ENCODE measurements at regions not wholly inside any gene's neighbourhood (a gene's known extent, or its start where the extent isn't known, plus 50 kb on each side); places are given as distances from the start of the nearest gene placed in this dataset.

DNA sequence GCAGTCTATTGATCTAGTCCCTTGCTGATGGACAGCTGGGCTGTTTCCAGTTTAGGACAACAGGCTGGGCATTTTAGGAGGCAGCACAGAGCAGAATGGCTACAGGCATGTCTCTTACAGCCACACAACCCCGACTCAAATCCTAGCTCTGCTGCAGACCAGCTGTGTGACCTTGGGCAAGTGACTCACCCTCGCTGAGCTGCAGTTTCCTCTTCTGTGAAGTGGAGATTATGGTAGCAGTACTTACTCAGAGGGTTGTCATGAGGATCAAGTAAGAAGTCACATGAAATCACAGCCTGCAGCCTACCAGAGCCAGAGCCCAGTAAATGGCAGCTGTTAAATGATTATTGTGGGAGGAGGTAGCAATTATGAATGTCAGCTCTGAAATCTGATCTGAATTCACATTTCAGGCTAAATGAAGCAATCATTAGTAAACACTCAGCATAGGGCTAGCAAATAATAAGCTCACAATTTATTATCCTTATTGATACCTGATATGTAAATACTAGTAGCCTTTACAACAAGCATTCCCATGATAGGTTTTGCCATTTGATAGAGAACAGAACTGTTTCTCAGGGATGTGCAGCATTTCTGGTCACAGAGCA lies 58.9 kb downstream of the MYEOV start:
- TF ChIP-seq, protein P1, sequence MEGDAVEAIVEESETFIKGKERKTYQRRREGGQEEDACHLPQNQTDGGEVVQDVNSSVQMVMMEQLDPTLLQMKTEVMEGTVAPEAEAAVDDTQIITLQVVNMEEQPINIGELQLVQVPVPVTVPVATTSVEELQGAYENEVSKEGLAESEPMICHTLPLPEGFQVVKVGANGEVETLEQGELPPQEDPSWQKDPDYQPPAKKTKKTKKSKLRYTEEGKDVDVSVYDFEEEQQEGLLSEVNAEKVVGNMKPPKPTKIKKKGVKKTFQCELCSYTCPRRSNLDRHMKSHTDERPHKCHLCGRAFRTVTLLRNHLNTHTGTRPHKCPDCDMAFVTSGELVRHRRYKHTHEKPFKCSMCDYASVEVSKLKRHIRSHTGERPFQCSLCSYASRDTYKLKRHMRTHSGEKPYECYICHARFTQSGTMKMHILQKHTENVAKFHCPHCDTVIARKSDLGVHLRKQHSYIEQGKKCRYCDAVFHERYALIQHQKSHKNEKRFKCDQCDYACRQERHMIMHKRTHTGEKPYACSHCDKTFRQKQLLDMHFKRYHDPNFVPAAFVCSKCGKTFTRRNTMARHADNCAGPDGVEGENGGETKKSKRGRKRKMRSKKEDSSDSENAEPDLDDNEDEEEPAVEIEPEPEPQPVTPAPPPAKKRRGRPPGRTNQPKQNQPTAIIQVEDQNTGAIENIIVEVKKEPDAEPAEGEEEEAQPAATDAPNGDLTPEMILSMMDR (IDR thresholded peaks at IDR 0.05): no peak
- TF ChIP-seq POLR2A (IDR thresholded peaks at IDR 0.05): no peak

Data from uterus (tissue), 2 donors.